SK-N-SH (cell line): ENCODE measurements at regions not wholly inside any gene's neighbourhood (a gene's known extent, or its start where the extent isn't known, plus 50 kb on each side); places are given as distances from the start of the nearest gene placed in this dataset.

ENCODE experiments used
- CTCF ChIA-PET: fragments of 300-600, 350-600 bp; formaldehyde crosslinking; extraction: SDS; loops from one replicate; lab custom pipeline; 2021; lab: Yijun Ruan, JAX
- POLR2A ChIA-PET: fragments of 350-600 bp; sonication (Branson Sonifier 250); formaldehyde crosslinking; extraction: SDS; loops from one replicate; lab custom pipeline; 2020; ENCODE audit warnings: antibody characterized with exemption, inconsistent platforms; lab: Yijun Ruan, JAX
- DNase-seq: peaks from one replicate; pipeline ENCODE4 v3.0.0; 2012
- H2AFZ ChIP-seq: fragments of 200-600 bp; sonication (generic); 2 replicates; pipeline ENCODE4 v1.8.1; 2016; ENCODE audit warnings: antibody characterized with exemption, mild to moderate bottlenecking, low read depth
- H3F3A ChIP-seq: fragments of 200-600 bp; sonication (generic); replicated peaks from 2 replicates; pipeline ENCODE3; 2016; ENCODE audit warnings: antibody characterized with exemption, mild to moderate bottlenecking; ENCODE audit not compliant: insufficient read depth
- H3K27ac ChIP-seq, 2 experiments: fragments of 200-500 bp in 1 of 2; fragments of 200-600 bp in 1 of 2; sonication (Bioruptor generic) in 1 of 2; sonication (generic), shearing (Covaris generic) in 1 of 2; 2 replicates each; pipeline versions ENCODE4 v1.5.1 to v1.6.1; 2014 to 2016; ENCODE audit warnings: low read depth in 2 of 2, inconsistent platforms in 1 of 2, low read length in 1 of 2, mild to moderate bottlenecking in 1 of 2, mixed read lengths in 1 of 2
- H3K27me3 ChIP-seq: fragments of 200-600 bp; sonication (generic), shearing (Covaris generic); 2 replicates; pipeline ENCODE4 v1.6.1; 2016; ENCODE audit warnings: mixed run types; ENCODE audit not compliant: insufficient read depth
- H3K36me3 ChIP-seq, 2 experiments: fragments of 200-500 bp in 1 of 2; fragments of 200-600 bp in 1 of 2; sonication (Bioruptor generic) in 1 of 2; sonication (generic) in 1 of 2; replicated peaks in 1 of 2; 2 replicates each; pipeline versions ENCODE3 to v1.5.1; 2014 to 2016; ENCODE audit warnings: low read length in 1 of 2, mild to moderate bottlenecking in 1 of 2; ENCODE audit not compliant: insufficient read depth in 2 of 2, control insufficient read depth in 1 of 2
- H3K4me1 ChIP-seq, 2 experiments: fragments of 200-500 bp in 1 of 2; fragments of 200-600 bp in 1 of 2; sonication (Bioruptor generic) in 1 of 2; sonication (generic), shearing (Covaris generic) in 1 of 2; 2 replicates each; pipeline versions ENCODE4 v1.5.1 to v1.6.1; 2014 to 2016; ENCODE audit warnings: low read depth in 1 of 2, low read length in 1 of 2, mixed run types in 1 of 2; ENCODE audit not compliant: insufficient read depth in 2 of 2, control insufficient read depth in 1 of 2
- H3K4me2 ChIP-seq: fragments of 200-600 bp; sonication (generic), shearing (Covaris generic); 2 replicates; pipeline ENCODE4 v1.6.1; 2017; ENCODE audit warnings: mixed run types
- H3K4me3 ChIP-seq, 2 experiments: fragments of 200-500 bp in 1 of 2; fragments of 200-600 bp in 1 of 2; sonication (Bioruptor generic) in 1 of 2; sonication (generic), shearing (Covaris generic) in 1 of 2; 2 replicates each; pipeline versions ENCODE4 v1.5.1 to v1.8.1; 2014 to 2016; ENCODE audit warnings: low read depth in 2 of 2, inconsistent platforms in 1 of 2, low read length in 1 of 2, mild to moderate bottlenecking in 1 of 2, mixed read lengths in 1 of 2, moderate library complexity in 1 of 2
- H3K79me2 ChIP-seq: fragments of 200-600 bp; sonication (generic); 2 replicates; pipeline ENCODE4 v1.8.1; 2017; ENCODE audit warnings: mild to moderate bottlenecking; ENCODE audit not compliant: insufficient read depth
- H3K9ac ChIP-seq: fragments of 200-600 bp; sonication (generic); 2 replicates; pipeline ENCODE4 v1.6.1; 2017; ENCODE audit warnings: mixed run types
- H3K9me2 ChIP-seq: fragments of 200-600 bp; sonication (generic); 2 replicates; pipeline ENCODE4 v1.6.1; 2017; ENCODE audit warnings: mixed run types
- H3K9me3 ChIP-seq: fragments of 200-600 bp; sonication (generic); 2 replicates; pipeline ENCODE4 v1.6.1; 2017; ENCODE audit warnings: mixed run types, mild to moderate bottlenecking, moderate library complexity
- H4K20me1 ChIP-seq: fragments of 200-600 bp; sonication (generic); 2 replicates; pipeline ENCODE4 v1.6.1; 2017; ENCODE audit warnings: mild to moderate bottlenecking, mixed run types; ENCODE audit not compliant: insufficient read depth
- CHD2 ChIP-seq: fragments of 150-350 bp; IDR thresholded peaks from 2 replicates; pipeline ENCODE4 v1.6.1; 2018; ENCODE audit warnings: low read length; ENCODE audit not compliant: partially characterized antibody
- CTCF ChIP-seq: fragments of 200-600 bp; sonication (generic); IDR thresholded peaks from 2 replicates; pipeline ENCODE4 v1.6.1; 2017; ENCODE audit warnings: antibody characterized with exemption, mild to moderate bottlenecking, moderate library complexity
- ELF1 ChIP-seq: IDR thresholded peaks from 2 replicates; pipeline ENCODE4 v1.4.0; 2012
- EP300 ChIP-seq, 2 experiments: IDR thresholded peaks; 2 replicates each; pipeline versions ENCODE4 v1.4.0 to v1.6.1; 2012; ENCODE audit warnings: borderline replicate concordance in 1 of 2, low read depth in 1 of 2, low read length in 1 of 2
- EZH2phosphoT487 ChIP-seq: fragments of 200-600 bp; sonication (generic); IDR thresholded peaks from 2 replicates; pipeline ENCODE4 v1.6.1; 2017; ENCODE audit warnings: low read depth, mixed run types, mild to moderate bottlenecking, antibody characterized with exemption, moderate library complexity, borderline replicate concordance
- FOSL2 ChIP-seq: IDR thresholded peaks from 2 replicates; pipeline ENCODE4 v1.4.0; 2012; ENCODE audit warnings: low read depth, mild to moderate bottlenecking, moderate library complexity, borderline replicate concordance
- FOXJ3 ChIP-seq: sonication (generic); formaldehyde crosslinking; IDR thresholded peaks from 2 replicates; pipeline ENCODE4 v1.5.1; 2020; ENCODE audit warnings: mild to moderate bottlenecking, missing genetic modification reagents
- FOXM1 ChIP-seq: IDR thresholded peaks from 2 replicates; pipeline ENCODE4 v1.4.0; 2012; ENCODE audit warnings: low read depth, mild to moderate bottlenecking
- MEF2A ChIP-seq: IDR thresholded peaks from 2 replicates; pipeline ENCODE4 v1.4.0; 2012; ENCODE audit warnings: low read depth, borderline replicate concordance
- NRF1 ChIP-seq: IDR thresholded peaks from 2 replicates; pipeline ENCODE4 v1.6.1; 2012; ENCODE audit warnings: low read depth, mild to moderate bottlenecking, low read length
- RAD21 ChIP-seq: IDR thresholded peaks from 2 replicates; pipeline ENCODE4 v1.6.1; 2012; ENCODE audit warnings: mild to moderate bottlenecking, low read length
- SMC3 ChIP-seq: IDR thresholded peaks from 2 replicates; pipeline ENCODE4 v1.6.1; 2012; ENCODE audit warnings: low read depth, low read length, improper control_type of control experiment
- TCF12 ChIP-seq: IDR thresholded peaks from 2 replicates; pipeline ENCODE4 v1.4.0; 2012
- WGBS: methylation state at CpG from one replicate; pipeline ENCODE4 v1.1.6; 2017; ENCODE audit warnings: low lambda C conversion rate; 5-methylcytosine and 5-hydroxymethylcytosine counted together
- TF ChIP-seq, protein P1 (sequence below): fragments of 150-350 bp; IDR thresholded peaks from 2 replicates; pipeline ENCODE4 v1.6.1; 2017; ENCODE audit warnings: antibody characterized with exemption, low read length, low read depth, borderline replicate concordance
- TF ChIP-seq, protein P2 (sequence below): IDR thresholded peaks from 2 replicates; pipeline ENCODE4; 2012

DNA sequence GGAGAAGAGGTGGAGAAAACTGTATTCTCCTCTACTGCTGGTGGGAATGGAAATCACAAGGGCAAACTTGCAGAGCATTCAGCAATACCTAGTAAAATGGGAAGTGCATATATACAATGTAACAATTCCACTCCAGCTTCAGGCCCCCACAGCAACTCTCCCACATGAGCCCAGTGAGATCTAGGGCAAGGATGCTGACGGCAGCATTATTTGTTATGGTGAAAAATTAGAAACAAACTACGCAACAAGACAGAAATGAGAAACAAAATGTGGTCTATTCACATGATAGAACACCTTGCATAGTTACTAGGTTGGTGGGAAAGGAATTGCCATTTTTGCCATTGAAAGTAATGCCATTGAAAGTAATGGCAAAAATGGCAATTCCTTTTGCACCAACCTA, 98.9 kb upstream of the SRSF6 start:
- Histone ChIP-seq H3K4me3 (no peak overlapping the region), H3K79me2 (no peaks in the 10 kb centered on the region), H2AFZ (no peak overlapping the region), H3K27ac (no peak overlapping the region), H3K4me1 (peaks cover 0 to 4% of the 10 kb centered on the region in 2 experiments; a peak in 1 of 4 replicates), H3F3A (no peaks in the 10 kb centered on the region), H4K20me1 (no peaks in the 10 kb centered on the region), H3K4me2 (no peak overlapping the region), H3K9me3 (no peaks in the 10 kb centered on the region), H3K9me2 (no peaks in the 10 kb centered on the region), H3K9ac (no peak overlapping the region), H3K36me3 (no peaks in the 10 kb centered on the region), H3K27me3 (no peaks in the 10 kb centered on the region)
- no peak for DNase-seq
- ChIA-PET CTCF (no interaction called here), POLR2A (no interaction called here)
- no peak for TF ChIP-seq MEF2A
- TF ChIP-seq FOXM1: no peak
- no peak for TF ChIP-seq RAD21
- TF ChIP-seq CHD2: no peak
- TF ChIP-seq FOSL2: no peak
- no peak for TF ChIP-seq EZH2phosphoT487
- no peak for TF ChIP-seq NRF1
- TF ChIP-seq, protein P1, sequence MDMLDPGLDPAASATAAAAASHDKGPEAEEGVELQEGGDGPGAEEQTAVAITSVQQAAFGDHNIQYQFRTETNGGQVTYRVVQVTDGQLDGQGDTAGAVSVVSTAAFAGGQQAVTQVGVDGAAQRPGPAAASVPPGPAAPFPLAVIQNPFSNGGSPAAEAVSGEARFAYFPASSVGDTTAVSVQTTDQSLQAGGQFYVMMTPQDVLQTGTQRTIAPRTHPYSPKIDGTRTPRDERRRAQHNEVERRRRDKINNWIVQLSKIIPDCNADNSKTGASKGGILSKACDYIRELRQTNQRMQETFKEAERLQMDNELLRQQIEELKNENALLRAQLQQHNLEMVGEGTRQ: no peak
- no peak for TF ChIP-seq TCF12
- TF ChIP-seq, protein P2, sequence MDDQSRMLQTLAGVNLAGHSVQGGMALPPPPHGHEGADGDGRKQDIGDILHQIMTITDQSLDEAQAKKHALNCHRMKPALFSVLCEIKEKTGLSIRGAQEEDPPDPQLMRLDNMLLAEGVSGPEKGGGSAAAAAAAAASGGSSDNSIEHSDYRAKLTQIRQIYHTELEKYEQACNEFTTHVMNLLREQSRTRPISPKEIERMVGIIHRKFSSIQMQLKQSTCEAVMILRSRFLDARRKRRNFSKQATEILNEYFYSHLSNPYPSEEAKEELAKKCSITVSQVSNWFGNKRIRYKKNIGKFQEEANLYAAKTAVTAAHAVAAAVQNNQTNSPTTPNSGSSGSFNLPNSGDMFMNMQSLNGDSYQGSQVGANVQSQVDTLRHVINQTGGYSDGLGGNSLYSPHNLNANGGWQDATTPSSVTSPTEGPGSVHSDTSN: no peak
- no peak for TF ChIP-seq CTCF
- no peak for TF ChIP-seq FOXJ3 (CRISPR knock-in tag)
- no peak for TF ChIP-seq SMC3
- TF ChIP-seq EP300 (IDR thresholded peaks at IDR 0.05; ENCODE audit: borderline replicate concordance in 1 of 2, low read depth in 1 of 2, low read length in 1 of 2): no peak
- no peak for TF ChIP-seq ELF1
- WGBS: 22% methylated on average over 2 of the region's 2 CpGs

DNA sequence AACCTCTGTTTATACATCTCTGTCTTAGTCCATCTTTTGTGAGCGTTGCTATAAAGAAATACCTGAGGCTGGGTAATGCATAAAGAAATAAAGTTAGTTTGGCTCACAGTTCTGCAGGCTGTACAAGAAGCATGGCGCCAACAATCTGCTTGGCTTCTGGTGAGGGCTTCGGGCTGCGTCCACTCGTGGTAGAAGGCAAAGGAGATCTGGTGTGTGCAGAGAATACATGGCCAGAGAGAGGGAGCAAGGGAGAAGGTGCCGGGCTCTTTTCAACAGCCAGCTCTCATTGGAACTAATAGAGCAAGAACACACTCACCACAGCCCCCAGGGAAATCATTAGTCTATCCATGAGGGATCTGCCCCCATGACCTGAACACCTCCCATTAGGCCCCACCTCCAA, 100.3 kb upstream of the SRSF6 start:
- Histone ChIP-seq H3K9ac (no peak overlapping the region), H3F3A (no peaks in the 10 kb centered on the region), H3K4me2 (no peak overlapping the region), H4K20me1 (no peaks in the 10 kb centered on the region), H2AFZ (no peak overlapping the region), H3K9me2 (no peaks in the 10 kb centered on the region), H3K79me2 (no peaks in the 10 kb centered on the region), H3K36me3 (no peaks in the 10 kb centered on the region), H3K27me3 (no peaks in the 10 kb centered on the region), H3K4me3 (no peak overlapping the region), H3K9me3 (no peaks in the 10 kb centered on the region), H3K4me1 (no peaks in the 10 kb centered on the region), H3K27ac (no peak overlapping the region)
- ChIA-PET POLR2A (no interaction called here), CTCF (no interaction called here)
- TF ChIP-seq EZH2phosphoT487: no peak
- no peak for DNase-seq
- 18% methylated on average over 6 of the region's 6 CpGs for WGBS
